MM.1S (cell line): ENCODE measurements at regions not wholly inside any gene's neighbourhood (a gene's known extent, or its start where the extent isn't known, plus 50 kb on each side); places are given as distances from the start of the nearest gene placed in this dataset.

Source experiments
- DNase-seq: peaks from one replicate; pipeline ENCODE4 v3.0.0-alpha.2; 2015
- H2AFZ ChIP-seq: fragments of 300-600 bp; sonication (generic); 2 replicates; pipeline ENCODE4 v1.6.0; 2016; ENCODE audit warnings: antibody characterized with exemption, low read length
- H3F3A ChIP-seq: fragments of 300-600 bp; sonication (generic); 2 replicates; pipeline ENCODE4 v1.6.1; 2016; ENCODE audit warnings: mild to moderate bottlenecking, antibody characterized with exemption, low read length, moderate library complexity, mixed read lengths; ENCODE audit not compliant: insufficient read depth
- H3K27ac ChIP-seq: fragments of 300-600 bp; sonication (generic); 2 replicates; pipeline ENCODE4 v1.5.1; 2016; ENCODE audit warnings: mild to moderate bottlenecking, low read length
- H3K27me3 ChIP-seq: fragments of 300-600 bp; sonication (generic); replicated peaks from 2 replicates; pipeline ENCODE4 v1.6.0; 2016; ENCODE audit warnings: low read length; ENCODE audit not compliant: insufficient read depth
- H3K36me3 ChIP-seq: fragments of 300-600 bp; sonication (generic); replicated peaks from 2 replicates; pipeline ENCODE4 v1.6.1; 2016; ENCODE audit warnings: mild to moderate bottlenecking, low read length, mixed read lengths; ENCODE audit not compliant: insufficient read depth
- H3K4me1 ChIP-seq: fragments of 300-600 bp; sonication (generic); 2 replicates; pipeline ENCODE4 v1.6.1; 2016; ENCODE audit warnings: low read length, mixed read lengths
- H3K4me2 ChIP-seq: fragments of 300-600 bp; sonication (generic); 2 replicates; pipeline ENCODE4 v1.6.0; 2016; ENCODE audit warnings: low read depth, low read length
- H3K4me3 ChIP-seq: fragments of 300-600 bp; sonication (generic); 2 replicates; pipeline ENCODE4 v1.5.1; 2016; ENCODE audit warnings: low read length, mixed read lengths
- H3K79me2 ChIP-seq: fragments of 300-600 bp; sonication (generic); 2 replicates; pipeline ENCODE4 v1.6.1; 2016; ENCODE audit warnings: mixed run types, low read length, mixed read lengths
- H3K9ac ChIP-seq: fragments of 300-600 bp; sonication (generic); 2 replicates; pipeline ENCODE4 v1.6.1; 2016; ENCODE audit warnings: low read length, mixed read lengths
- H3K9me2 ChIP-seq: fragments of 300-600 bp; sonication (generic); replicated peaks from 2 replicates; pipeline ENCODE4 v1.6.1; 2016; ENCODE audit warnings: mild to moderate bottlenecking, low read length, mixed read lengths; ENCODE audit not compliant: insufficient read depth
- H3K9me3 ChIP-seq: fragments of 300-600 bp; sonication (generic); replicated peaks from 2 replicates; pipeline ENCODE4 v1.6.1; 2016; ENCODE audit warnings: mild to moderate bottlenecking, low read length, mixed read lengths; ENCODE audit not compliant: insufficient read depth
- H4K20me1 ChIP-seq: fragments of 300-600 bp; sonication (generic); 2 replicates; pipeline ENCODE4 v1.6.1; 2016; ENCODE audit warnings: mild to moderate bottlenecking, low read length, moderate library complexity, mixed read lengths; ENCODE audit not compliant: insufficient read depth
- EZH2 ChIP-seq: fragments of 300-600 bp; sonication (generic); optimal IDR thresholded peaks from 2 replicates; pipeline ENCODE3; 2017; ENCODE audit warnings: low read depth, mild to moderate bottlenecking, antibody characterized with exemption, low read length, mixed read lengths
- EZH2phosphoT487 ChIP-seq: fragments of 300-600 bp; sonication (generic); IDR thresholded peaks from 2 replicates; pipeline ENCODE4 v1.6.1; 2018; ENCODE audit warnings: antibody characterized with exemption, low read length
- TF ChIP-seq, protein P1 (sequence below): fragments of 300-600 bp; sonication (generic); IDR thresholded peaks from 2 replicates; pipeline ENCODE4 v1.5.1; 2016; ENCODE audit warnings: antibody characterized with exemption, low read length, mixed read lengths

DNA sequence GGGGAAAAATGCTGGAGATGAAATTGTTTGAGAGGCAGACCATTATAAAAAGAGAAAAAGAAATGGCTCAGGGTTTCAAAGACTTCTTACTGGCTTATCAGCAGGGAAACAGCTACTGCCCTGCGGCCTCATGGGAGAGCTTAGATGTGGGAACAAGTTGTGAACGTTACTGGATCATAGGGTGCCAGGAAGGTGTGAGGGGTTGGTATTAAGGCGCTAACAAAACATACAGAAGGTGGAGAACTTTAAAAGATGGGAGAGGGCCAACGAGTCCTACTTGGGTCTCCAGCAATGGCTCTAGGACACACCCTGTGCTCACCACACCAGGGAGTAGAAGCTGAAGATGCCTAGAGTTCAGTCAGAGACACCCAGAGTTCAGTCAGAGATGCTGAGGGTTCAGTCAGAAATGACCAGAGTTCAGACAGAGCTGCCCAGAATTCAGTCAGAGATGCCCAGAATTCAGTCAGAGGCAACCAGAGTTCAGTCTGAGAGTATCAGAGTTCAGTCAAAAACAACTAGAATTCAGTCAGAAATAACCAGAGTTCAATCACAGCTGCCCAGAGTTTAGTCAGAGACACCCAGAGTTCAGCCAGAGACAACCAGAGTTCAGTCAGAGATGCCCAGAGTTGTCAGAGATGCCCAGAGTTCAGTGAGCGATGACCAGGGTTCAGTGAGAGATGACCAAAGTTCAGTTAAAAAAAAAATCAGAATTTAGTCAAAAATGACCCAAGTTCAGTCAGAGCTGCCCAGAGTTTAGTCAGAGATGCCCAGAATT is 1103.6 kb downstream of the BCL11B start:
- H3K9me2 ChIP-seq: no peaks in the 10 kb centered on the region
- no peak for DNase-seq
- H3K27ac ChIP-seq: peak overlapping the region; percentile 75; the same call in 1 of the 2 replicates
- H3F3A ChIP-seq: peaks cover 22% of the 10 kb centered on the region
- H3K4me1 ChIP-seq: peaks cover 57% of the 10 kb centered on the region
- no peak for TF ChIP-seq EZH2
- TF ChIP-seq, protein P1, sequence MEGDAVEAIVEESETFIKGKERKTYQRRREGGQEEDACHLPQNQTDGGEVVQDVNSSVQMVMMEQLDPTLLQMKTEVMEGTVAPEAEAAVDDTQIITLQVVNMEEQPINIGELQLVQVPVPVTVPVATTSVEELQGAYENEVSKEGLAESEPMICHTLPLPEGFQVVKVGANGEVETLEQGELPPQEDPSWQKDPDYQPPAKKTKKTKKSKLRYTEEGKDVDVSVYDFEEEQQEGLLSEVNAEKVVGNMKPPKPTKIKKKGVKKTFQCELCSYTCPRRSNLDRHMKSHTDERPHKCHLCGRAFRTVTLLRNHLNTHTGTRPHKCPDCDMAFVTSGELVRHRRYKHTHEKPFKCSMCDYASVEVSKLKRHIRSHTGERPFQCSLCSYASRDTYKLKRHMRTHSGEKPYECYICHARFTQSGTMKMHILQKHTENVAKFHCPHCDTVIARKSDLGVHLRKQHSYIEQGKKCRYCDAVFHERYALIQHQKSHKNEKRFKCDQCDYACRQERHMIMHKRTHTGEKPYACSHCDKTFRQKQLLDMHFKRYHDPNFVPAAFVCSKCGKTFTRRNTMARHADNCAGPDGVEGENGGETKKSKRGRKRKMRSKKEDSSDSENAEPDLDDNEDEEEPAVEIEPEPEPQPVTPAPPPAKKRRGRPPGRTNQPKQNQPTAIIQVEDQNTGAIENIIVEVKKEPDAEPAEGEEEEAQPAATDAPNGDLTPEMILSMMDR: no peak
- TF ChIP-seq EZH2phosphoT487: no peak
- H4K20me1 ChIP-seq: no peaks in the 10 kb centered on the region
- H3K9me3 ChIP-seq: no peaks in the 10 kb centered on the region
- H3K4me3 ChIP-seq: no peak overlapping the region
- H3K27me3 ChIP-seq: no peaks in the 10 kb centered on the region
- no peaks in the 10 kb centered on the region for H3K79me2 ChIP-seq
- no peak overlapping the region for H2AFZ ChIP-seq
- no peaks in the 10 kb centered on the region for H3K36me3 ChIP-seq
- H3K9ac ChIP-seq: no peak overlapping the region; the same call in 1 of the 2 replicates
- H3K4me2 ChIP-seq: no peak overlapping the region; the same call in 1 of the 2 replicates

DNA sequence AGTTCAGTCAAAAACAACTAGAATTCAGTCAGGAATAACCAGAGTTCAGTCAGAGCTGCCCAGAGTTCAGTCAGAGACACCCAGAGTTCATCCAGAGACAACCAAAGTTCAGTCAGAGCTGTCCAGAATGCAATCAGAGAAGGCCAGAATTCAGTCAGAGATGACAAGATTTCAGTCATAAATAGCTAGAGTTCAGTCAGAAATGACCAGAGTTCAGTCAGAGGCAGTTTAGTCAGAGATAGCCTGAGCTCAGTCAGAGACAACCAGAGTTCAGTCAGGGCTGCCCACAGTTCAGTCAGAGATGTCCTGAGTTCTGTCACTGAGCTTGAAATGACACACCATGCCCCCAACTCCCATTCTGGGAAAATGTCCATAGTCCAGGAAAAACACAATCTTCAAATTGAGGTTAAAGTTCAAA is 1102.8 kb downstream of the BCL11B start:
- DNase-seq: no peak
- no peaks in the 10 kb centered on the region for H3K79me2 ChIP-seq
- H3F3A ChIP-seq: peaks cover 29% of the 10 kb centered on the region
- H3K4me1 ChIP-seq: peaks cover 65% of the 10 kb centered on the region
- H3K27ac ChIP-seq: no peak overlapping the region; the same call in 1 of the 2 replicates
- H3K9me2 ChIP-seq: no peaks in the 10 kb centered on the region
- H3K4me2 ChIP-seq: no peak overlapping the region
- H2AFZ ChIP-seq: no peak overlapping the region
- no peaks in the 10 kb centered on the region for H3K27me3 ChIP-seq
- TF ChIP-seq, protein P1: no peak
- TF ChIP-seq EZH2: no peak
- no peak for TF ChIP-seq EZH2phosphoT487
- H3K9me3 ChIP-seq: no peaks in the 10 kb centered on the region
- no peak overlapping the region for H3K4me3 ChIP-seq
- H4K20me1 ChIP-seq: no peaks in the 10 kb centered on the region
- no peaks in the 10 kb centered on the region for H3K36me3 ChIP-seq
- H3K9ac ChIP-seq: no peak overlapping the region

DNA sequence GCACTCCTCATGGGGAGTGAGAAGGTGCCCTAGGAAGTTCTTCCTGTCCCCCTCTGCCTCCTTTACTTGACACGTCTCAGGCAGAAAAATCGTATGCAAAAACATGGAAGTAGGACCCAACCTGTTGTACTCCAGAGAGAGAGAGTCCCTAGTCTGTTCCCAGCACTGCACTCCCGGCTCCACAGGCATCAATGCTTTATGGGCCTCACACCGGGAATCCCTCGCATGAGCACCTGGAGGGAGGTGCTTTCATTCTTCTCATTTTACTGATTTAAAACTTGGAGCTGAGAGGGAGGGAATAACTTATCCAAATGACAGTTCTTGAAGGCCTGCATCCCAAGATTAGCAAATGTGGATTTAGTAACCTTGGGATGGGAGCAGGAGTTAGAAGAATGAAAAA is 1101.4 kb downstream of the BCL11B start:
- H3K36me3 ChIP-seq: no peaks in the 10 kb centered on the region
- no peaks in the 10 kb centered on the region for H3K9me3 ChIP-seq
- DNase-seq: no peak
- H3K27ac ChIP-seq: no peak overlapping the region
- H4K20me1 ChIP-seq: no peaks in the 10 kb centered on the region
- no peak overlapping the region for H2AFZ ChIP-seq
- H3F3A ChIP-seq: peaks cover 37% of the 10 kb centered on the region
- no peak overlapping the region for H3K9ac ChIP-seq
- H3K79me2 ChIP-seq: no peaks in the 10 kb centered on the region
- TF ChIP-seq, protein P1: no peak
- TF ChIP-seq EZH2: no peak
- no peak for TF ChIP-seq EZH2phosphoT487
- H3K4me3 ChIP-seq: no peak overlapping the region
- no peaks in the 10 kb centered on the region for H3K9me2 ChIP-seq
- no peak overlapping the region for H3K4me2 ChIP-seq
- H3K4me1 ChIP-seq: peaks cover 79% of the 10 kb centered on the region
- H3K27me3 ChIP-seq: no peaks in the 10 kb centered on the region
